ENCODE measurements at regions not wholly inside any gene's neighbourhood (a gene's known extent, or its start where the extent isn't known, plus 50 kb on each side); places are given as distances from the start of the nearest gene placed in this dataset.

DNA sequence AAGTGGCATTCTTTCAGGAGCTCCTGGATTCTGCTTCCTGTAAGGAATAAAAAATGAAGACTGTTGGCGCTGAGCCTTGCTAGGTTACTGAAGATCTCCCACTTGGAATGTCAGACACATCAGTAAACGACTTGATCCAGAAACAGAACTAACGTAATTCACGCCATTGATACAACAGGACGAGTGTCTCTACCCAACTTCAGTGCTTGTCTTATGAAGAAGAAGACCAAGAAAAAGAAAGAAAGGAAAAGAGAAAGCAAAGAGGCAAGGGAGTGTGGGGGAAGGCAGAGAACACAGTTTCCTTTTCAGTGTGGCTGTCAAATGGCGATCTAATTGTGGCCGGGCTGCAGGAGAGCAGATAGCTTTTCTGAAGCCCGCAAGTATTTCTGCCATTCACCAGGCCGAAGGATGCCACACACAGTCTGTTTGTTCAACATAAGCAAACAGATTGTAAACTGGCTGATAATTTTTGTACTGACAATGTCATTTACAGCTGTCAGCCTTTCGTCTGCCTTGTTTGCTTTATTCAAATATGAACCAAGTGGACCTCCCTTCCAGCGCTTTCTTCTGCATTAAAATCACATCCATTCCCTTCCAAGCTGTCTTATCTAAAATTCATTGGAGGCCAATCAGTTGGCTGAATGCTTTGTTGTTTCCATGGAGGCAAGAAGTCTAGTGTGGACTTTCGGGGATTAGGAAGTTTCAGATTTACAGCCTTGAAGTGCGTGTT is 180.6 kb downstream of the FOXA2 start:
- no peak for DNase-seq

DNA sequence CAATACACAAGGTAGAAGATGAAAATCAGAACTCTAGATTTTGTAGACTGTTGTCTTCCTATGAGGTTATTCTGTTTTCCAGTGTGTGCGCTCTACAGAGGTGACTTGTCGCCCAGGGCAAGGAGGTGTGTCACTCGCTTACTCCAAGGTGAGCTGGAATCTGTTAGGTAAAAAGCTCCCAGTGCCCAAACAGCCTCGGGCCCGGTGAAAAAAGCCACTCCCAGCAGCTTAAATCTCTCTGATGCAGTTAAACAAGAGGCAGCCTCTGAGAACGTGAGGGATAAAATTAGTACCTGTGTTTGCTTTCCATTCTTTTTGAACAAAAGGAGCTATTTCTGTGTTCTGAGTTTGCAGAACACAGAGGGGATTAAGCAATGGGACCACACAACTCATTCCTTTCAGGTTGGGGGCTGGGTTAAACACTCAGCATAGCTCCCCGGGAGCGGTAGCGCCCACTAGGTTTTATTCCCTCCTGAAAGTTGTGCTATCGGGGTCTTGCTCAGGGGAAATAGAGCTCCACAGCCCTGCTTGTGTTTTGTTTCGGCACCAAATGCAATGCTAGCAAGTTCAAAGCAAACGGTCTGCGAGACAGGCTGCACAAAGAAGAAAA is 181.2 kb downstream of the FOXA2 start:
- DNase-seq: no peak

DNA sequence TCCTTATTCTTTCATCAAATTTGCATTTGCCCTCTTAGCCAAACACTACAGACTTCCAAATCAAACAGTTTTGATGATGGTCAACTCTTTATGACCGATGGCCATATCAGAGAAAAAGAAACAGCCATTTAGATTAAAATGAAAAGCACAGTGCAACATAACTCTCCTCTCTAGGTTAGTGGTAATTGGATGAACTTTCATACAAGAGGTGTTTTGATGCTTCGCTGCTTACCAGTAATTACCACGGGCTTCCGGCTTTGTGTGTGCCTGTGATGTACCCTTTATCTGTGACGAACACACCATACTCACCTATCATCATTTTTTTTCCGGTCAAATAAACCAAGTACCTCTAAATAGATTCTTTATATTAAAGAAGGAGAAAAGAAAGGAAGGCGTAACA is 181.8 kb downstream of the FOXA2 start:
- no peak for DNase-seq

DNA sequence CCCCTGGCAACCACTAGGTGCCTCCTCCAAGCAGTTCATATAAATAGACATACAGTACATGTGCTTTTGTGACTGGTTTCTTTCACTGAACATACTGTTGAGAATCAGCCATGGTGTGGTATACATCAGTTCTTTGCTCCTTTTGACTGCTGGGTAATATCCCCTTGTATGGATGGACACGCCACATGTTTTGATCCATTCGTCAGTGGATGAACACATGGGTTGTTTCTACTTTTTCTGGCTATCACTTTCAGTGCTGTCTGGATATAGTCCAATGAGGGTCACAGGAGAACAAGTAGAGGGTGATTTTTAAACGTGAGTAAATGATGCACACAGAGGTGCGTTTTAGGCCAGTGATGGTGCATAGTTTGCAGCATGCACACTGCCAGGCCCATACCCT is 183.9 kb downstream of the FOXA2 start:
- DNase-seq: no peak

DNA sequence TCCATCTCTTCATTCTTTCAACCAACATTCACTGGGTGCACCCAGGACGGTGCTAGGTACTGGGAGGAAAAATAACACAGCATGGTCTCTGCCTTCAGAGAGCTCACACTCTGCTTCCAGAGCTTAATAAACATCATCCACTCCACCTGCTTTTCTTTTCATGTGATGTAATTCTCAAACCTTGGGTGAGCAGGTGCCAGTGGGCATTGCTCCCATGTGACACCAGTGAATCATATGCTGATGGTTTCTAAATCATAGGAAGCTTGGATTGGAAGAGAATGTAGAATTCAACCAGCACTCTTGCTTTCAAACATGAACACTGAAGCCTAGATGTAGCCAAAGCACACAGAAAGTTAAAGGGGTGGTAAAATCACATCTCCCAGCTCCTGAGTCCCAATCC is 189.8 kb downstream of the FOXA2 start:
- DNase-seq: no peak

DNA sequence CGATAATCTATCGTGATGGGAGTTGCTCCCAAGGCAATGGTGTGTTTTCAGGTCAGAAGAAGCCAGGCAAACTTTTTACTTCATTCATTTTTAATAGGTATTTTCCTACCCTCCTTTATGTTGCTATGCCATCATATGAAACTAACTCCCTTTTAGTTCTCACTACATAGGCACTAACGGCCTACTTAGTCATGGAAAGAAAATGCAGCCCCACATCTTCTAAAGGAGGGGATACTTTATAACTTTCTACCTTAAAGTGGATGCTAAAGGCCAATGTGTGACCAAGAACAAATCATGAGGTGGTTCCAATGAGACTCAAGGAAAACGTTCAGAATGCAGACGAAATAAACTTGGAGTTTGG is 193.8 kb downstream of the FOXA2 start:
- DNase-seq: no peak

DNA sequence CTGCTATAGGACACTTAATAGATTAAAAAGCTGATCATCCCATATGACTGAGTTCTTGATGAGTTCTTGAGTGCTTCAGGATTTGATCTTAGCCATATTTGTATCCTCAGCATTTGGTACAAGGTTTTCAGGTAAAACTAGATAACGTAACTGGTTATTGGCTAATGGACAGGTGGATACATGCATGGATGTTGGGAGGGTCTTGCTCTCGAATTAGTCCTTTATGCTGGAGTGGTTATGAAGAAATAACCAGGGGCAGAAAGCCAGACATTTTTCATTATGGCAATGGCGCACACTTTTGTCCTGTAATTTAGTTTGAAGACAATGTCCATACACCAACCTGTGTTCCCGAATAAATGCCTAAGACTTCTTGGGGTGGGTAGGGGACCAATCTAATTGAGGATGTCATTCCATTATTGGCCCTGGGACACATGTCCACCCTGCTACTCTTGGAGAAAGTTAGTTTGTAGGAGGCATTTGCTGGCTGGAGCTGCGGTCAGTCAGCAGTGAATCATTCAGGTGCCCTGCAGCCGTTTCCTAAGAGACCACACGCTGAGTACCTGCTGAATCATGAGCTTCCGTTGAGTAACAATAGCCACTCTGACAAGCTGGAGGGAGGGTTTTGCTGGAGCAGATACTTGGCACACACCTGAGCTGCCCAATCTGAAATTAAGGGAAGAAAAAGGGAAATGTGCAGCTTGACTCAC is 194.4 kb downstream of the FOXA2 start:
- DNase-seq: no peak

DNA sequence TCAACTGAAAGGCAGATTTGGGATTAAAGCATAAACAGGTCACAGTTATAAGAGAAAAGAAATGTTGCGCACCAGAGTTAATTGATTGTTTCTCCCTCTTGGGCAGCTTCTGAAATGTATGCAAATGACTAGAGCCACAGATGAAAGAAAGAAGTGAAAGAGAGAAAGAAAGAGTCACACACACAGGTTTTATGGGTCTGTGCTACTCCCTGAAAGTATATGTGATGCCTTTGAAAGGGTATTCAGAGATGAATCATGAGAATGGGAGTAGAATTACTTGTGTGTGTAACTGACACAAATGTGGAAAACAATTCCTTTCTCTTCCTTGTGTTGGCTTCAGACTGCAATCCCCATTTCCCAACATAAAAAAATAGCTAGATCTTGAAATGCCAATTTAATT is 196.9 kb downstream of the FOXA2 start:
- no peak for DNase-seq

DNA sequence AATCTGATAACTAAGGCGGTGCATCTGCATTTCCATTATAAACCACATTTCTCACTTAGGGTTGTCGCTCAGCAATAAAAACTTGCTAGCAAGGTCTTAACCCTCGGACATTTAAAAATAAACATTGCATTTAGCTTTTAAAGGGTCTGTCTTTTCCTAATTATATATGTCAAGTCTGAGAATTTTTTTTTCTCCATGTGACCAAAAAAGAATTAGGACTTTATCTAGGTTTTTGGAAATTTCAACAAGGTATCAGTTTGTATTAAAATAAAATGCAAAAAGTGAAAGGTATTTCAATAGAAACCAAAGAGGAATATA is 198.1 kb downstream of the FOXA2 start:
- DNase-seq: no peak

DNA sequence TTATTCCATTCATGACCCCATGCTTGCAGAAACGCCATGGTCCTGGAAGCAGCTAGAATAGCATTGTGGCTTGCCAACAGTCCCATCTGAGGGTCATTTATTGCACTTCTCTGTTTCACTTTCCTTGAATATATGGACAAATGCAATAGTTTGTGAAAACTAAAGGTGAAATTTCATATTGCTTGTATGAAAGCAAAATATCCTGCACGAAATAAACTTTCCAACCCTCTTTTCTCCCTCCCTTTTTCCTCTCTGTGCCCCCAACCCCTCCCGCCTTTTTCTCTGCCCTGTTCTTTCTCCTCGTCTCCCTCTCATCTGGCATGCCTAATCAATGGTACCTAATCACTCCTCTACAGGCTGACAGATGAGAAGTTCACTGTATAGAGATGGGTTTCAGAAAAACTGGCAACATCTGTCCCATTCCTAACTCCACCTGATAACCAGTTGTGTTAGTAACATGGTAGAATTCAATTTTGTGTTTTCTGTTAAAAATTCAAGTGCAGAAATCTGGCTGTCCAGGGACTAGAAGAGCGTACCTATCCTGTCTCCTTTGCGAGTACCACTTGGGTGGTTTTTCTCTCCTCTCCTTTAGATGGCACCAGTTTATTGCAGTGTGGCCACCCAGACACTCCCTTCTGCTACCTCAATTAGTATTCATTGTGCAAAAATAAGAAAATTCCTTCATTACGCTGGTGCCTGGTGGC is 198.6 kb downstream of the FOXA2 start:
- DNase-seq: no peak

DNA sequence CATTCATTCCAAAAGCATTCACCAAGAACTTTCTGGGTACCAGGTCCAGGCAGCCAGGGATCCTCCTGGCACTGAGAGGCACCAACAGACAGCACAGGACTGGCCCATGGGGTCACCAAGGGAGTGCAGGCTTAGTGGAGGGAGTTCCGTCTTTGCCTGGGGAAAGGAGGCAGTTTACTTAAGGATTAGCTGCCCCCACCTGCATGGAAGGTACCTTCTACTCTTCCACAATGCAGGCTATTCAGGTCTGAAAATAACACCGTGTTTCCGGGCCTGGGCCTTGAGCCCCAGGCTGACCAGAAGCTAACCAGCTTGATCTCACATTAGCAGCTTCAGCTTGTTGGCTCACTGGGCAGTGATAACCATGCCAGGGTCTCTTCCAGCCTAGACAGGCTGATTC is 199.4 kb downstream of the FOXA2 start:
- DNase-seq: no peak

DNA sequence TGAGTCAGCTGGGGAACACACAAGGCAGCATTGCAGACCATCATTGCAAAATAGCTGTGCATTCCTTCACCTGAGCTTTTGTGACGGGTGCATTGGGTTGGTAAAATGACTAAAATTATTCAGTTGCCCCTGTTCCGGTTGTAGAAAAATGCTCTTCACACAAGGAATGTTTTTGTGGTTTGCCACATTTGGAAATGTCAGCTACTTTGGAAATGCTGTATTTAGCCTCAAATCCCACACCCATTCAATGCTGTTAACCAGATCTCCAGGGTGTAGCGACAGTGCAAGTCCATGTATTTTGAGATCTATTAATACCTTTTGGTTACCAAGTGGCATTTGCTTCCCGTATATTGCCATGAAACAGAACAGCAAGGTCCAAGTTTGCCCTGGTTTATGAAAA is 201.2 kb downstream of the FOXA2 start:
- peak; percentile 19 for DNase-seq

DNA sequence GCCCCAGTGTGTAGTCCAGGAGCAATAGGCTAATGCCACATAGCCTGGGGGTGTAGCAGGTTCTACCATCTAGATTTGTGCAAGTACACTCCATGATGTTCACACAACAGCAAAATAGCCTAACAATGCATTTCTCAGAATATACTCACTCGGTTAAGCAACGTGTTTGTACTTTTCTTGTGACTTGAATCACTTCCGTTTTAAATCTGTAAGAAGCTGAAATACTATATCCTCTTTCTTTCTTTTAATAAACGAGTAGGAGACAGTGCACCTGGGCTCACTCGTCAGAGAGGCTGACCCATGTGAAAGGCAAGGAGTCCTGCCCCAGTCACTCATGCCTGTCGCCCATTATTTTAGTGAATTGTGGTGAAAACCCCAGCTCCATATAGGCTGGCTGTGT is 201.6 kb downstream of the FOXA2 start:
- DNase-seq: no peak

DNA sequence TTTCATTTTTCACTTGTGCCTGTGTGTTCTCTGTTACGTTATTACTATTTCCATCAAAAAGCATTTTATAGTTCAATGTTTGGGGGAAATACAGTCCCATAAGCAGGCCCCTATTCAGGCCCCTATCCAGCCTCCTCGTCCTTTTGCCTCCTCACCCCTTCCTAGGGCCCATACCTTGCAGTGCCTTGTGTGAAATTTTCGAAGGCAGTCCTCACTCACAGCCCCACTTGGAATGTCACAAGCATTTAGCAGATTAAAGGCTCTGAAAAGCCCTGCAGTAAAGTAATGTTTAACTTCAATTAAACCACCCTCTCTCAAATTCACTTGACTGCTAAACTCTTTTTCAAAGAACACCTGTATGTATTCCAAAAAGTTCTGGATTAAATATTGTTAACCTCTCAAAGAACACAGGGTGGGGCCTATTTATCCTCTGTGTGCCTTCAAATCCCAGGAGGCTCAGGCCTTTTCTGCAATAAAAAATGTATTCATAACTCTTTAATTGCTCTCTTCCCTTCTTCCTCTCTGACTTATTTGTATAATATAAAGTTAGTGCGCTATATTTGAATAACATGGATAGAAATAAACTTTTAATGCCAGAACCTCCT is 202.5 kb downstream of the FOXA2 start:
- no peak for DNase-seq

DNA sequence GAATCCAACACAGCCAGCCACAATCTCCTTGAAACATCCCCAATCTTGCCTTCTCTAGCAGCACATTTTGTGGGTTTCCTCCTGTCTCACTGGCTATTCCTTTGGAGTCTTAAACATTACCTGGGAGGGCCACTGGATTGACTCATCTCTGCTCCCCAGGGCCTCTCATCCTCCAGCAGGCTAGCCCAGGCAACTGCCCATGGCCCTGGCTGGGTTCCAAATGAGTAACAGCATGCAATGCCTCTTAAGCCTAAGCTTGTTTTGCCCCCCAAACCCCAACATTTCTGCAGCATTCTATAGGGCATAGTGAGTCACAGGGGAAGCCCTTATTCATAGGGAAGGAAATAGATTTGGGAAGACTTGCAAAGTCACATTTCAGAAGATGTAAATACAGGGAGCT is 204.9 kb downstream of the FOXA2 start:
- peak; percentile 48 for DNase-seq

DNA sequence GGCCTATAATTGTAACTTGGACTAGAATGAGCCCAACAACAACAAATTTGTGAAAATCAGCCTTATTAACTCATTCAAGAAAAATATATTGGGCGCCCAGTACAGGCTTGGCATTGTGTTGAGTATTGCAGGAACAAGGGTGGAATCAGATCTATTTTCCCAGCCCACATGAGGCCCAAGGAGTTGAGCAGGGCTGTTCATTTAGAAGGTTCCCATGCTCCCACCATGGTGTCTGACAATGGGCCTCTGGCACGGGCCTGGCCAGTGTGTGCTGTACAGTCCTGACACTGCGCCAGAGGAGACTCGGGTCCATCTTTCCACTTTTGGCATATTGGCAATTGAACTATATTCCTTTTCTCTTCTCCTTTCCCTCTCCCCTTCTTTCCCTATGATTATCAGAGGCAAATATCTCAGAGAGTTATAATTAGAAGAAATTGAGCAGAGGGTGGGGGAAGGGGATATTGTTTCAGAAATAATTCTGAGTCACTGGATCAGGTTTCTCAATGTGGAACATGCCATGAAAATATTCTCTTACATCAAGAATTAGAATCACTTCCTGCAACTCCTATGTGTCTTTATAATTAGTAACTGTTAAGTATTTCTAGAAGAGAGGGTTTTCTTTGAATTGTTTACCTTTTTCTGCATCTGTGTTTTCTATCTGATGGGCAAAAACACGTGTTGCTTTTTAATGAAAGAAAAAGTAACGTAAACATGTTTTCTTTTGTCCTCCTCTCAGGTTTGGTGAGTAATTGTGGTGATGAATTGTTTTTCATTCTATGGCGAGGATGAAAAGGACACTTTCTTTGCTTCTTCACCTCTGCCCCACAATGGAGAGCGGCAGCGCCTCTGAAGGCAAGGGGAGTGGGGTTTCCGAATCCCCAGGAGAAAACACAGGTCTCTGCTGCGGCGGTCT is 209.4 kb downstream of the FOXA2 start:
- DNase-seq: peak; percentile 31

DNA sequence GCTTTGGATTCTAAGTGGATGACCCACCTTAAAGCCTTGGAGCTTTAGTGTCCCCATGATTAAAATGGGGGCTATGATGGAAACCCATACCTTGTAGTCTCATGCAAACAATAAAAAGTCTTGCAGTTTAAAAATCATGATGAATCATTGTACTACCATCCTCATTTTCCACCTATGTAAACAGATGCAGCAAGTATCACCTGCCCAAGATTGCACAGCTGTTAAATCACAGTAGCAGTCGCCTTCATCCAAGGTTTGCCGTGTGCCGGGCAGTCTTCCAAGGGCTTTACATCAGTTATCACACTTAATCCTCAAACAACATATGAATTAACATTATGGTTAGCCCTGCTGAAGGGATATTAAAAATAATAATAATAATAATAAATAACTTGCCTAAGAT is 210.3 kb downstream of the FOXA2 start:
- DNase-seq: no peak

DNA sequence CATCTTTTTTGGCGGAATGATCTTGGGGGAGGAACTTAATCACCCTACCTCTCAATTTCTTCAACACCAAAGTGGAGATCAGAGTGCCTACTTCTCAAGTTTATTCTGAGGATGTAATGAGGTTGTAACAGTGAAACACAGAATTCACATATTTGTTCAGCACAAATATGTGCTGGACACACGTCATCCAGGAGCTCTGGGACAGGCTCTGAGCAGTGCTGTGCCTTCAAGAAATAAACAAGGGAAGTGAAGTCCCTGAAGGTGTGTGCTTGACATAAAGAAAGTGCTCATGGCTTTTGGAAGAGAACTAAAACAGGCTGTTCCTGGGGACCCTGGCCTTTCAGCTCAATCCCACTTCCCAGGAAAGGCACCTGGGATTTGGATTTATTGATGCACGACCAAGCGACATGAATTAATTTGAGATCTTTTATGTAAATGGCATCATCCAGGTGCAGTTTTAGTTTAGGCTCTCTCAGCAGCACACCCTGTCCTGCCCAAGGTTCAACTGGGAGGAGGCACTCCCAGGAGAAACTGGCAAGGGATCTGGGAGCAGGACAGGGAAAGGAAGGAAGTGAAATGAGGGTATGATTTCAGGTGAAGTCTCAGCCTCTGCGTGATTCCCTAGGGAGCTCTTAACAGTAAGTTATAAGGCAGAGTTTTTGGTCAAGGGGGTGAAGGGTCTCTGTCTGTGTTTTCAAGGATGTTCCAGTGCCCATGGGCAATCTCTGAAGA is 211.0 kb downstream of the FOXA2 start:
- no peak for DNase-seq

DNA sequence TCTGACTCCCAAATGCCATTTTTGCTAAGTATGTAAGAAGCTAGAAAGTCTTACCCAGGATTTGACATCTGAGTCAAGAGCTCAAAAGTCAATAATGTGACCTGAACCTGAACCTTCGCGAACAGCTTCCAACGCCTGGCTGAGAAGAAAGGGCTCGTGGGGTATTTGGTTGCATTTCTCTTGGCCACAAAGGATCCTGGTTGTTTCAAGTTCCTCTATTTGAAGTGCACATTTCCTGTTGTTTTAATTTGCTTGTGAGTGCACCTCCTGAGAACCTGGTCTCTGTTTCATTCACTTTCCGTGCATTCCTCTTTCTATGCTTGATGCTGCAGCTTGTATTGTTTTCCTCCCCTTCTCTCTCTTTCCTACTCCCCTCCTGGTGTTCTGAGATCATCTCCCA is 212.5 kb downstream of the FOXA2 start:
- DNase-seq: no peak

DNA sequence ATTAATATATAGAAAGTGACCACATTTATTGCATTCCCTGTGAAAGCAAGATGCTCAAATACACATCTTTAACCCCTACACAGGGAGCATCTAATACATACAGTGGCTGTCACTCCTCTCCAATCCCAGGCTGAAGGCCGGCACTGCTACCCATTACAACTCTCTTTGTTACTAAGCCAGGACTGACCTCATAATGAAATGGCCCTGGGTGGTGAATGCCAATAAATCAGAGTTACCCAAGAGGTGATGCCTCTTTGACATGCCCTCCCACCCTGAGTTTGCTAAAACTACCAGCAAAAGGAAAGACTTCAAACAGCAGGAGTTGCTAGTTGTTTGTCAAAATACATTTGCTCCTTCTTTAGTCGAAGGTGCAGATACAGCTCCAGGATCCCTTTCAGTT is 214.2 kb downstream of the FOXA2 start:
- no peak for DNase-seq

DNA sequence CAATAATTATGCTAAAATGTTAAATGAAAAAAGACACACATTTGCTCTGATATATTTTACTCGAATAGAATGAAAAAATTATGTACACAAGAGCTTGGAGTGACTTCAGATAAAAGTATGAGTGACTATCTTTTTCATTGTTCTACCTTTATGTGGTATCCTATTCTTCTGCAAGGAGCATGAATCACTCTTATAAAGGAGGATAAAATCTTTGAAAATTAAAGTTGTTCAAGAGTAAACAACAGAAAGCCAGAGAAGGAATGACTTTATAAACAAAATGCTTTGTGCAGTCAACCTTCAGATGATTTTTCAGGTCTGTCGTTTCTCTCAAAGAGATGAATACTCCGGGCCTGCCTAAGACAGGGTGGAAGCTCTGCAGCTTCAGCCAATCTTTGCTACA is 215.3 kb downstream of the FOXA2 start:
- DNase-seq: no peak

DNA sequence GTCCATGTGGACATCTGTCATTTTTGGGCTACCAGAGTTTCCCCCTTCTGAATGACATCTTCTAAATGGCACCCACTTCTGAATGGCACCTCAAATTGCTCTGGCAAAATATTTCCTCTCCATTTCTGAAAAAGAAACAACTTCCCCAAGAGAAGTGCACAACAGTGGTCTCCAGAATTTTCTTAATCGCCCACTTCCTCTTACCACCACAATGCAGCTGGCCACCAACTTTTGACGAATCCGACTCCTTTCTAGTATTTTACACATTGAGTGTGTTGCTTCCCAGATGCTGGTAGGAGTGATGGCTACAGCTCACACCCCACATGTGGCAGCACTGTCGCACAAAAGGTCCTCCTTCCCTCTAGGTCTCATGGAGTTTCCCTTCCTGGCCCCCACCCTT is 216.1 kb downstream of the FOXA2 start:
- DNase-seq: no peak

Data from fibroblast of skin of abdomen (primary cell).